Peyer's patch (tissue), 4 donors: ENCODE measurements at regions not wholly inside any gene's neighbourhood (a gene's known extent, or its start where the extent isn't known, plus 50 kb on each side); places are given as distances from the start of the nearest gene placed in this dataset.

Experiments
- DNase-seq, 3 donors: peaks; one replicate each; pipeline ENCODE4 v3.0.0-alpha.2; 2017 to 2019
- H3K27ac ChIP-seq, 4 donors: fragments of 200-600 bp; sonication (generic); one replicate each; pipeline ENCODE4 v1.5.1; 2016 to 2019
- H3K27me3 ChIP-seq, 2 donors: fragments of 200-600 bp; sonication (generic); one replicate each; pipeline ENCODE4 v1.5.1; 2019
- H3K36me3 ChIP-seq, 3 donors: fragments of 200-600 bp; sonication (generic); one replicate each; pipeline ENCODE4 v1.5.1; 2016 to 2019
- H3K4me1 ChIP-seq, 4 donors: fragments of 200-600 bp; sonication (generic); one replicate each; pipeline ENCODE4 v1.5.1; 2016 to 2019
- H3K4me3 ChIP-seq, 4 donors: fragments of 200-600 bp; sonication (generic); 1 replicate in 3 of 4; 2 replicates in 1 of 4; pipeline ENCODE4 v1.5.1; 2016 to 2019; ENCODE audit warnings: mild to moderate bottlenecking in 1 of 4
- H3K9me3 ChIP-seq, 4 donors: fragments of 200-600 bp; sonication (generic); one replicate each; pipeline ENCODE4 v1.5.1; 2016 to 2019; ENCODE audit warnings: mild to moderate bottlenecking in 1 of 4
- CTCF ChIP-seq, 6 experiments: fragments of 450-650 bp in 4 of 6; fragments of 200-600 bp in 2 of 6; sonication (generic) in 1 of 6; IDR thresholded peaks; one replicate each; pipeline ENCODE4 v1.5.1; 2017 to 2019; ENCODE audit warnings: antibody characterized with exemption in 6 of 6, mild to moderate bottlenecking in 3 of 6, moderate library complexity in 1 of 6
- POLR2A ChIP-seq, 2 donors: fragments of 450-650 bp; IDR thresholded peaks; one replicate each; pipeline ENCODE4 v1.5.1; 2017; ENCODE audit warnings: antibody characterized with exemption in 2 of 2, mild to moderate bottlenecking in 2 of 2, moderate library complexity in 2 of 2

- DNase-seq = no peak
- Histone ChIP-seq H3K27me3 (no peaks in the 10 kb centered on the region), H3K4me1 (no peaks in the 10 kb centered on the region), H3K36me3 (no peaks in the 10 kb centered on the region), H3K27ac (no peak overlapping the region), H3K9me3 (no peaks in the 10 kb centered on the region), H3K4me3 (no peak overlapping the region)
- TF ChIP-seq CTCF (IDR thresholded peaks at IDR 0.05) (no peak), POLR2A (IDR thresholded peaks at IDR 0.05) (no peak)
Measured at GRCh38 chr12:27148791-27149190, 66.4 kb upstream of the C12orf71 start.

GRCh38 chr12:27151479-27151878 lies 69.1 kb upstream of the C12orf71 start:
- no peak for TF ChIP-seq CTCF (IDR thresholded peaks at IDR 0.05)
- no peak for TF ChIP-seq POLR2A (IDR thresholded peaks at IDR 0.05)

GRCh38 chr12:27158297-27158696 lies 75.9 kb upstream of the C12orf71 start:
- Histone ChIP-seq H3K27me3 (no peaks in the 10 kb centered on the region), H3K9me3 (no peaks in the 10 kb centered on the region), H3K36me3 (no peaks in the 10 kb centered on the region), H3K4me1 (no peaks in the 10 kb centered on the region), H3K4me3 (no peak overlapping the region), H3K27ac (no peak overlapping the region)
- DNase-seq = no peak
- no peak for TF ChIP-seq POLR2A (IDR thresholded peaks at IDR 0.05)
- no peak for TF ChIP-seq CTCF (IDR thresholded peaks at IDR 0.05)

More at GRCh38 chr12:27151479-27151878, 69.1 kb upstream of the C12orf71 start:
- H3K4me3 ChIP-seq = no peak overlapping the region
- no peaks in the 10 kb centered on the region for H3K27me3 ChIP-seq
- H3K36me3 ChIP-seq = no peaks in the 10 kb centered on the region
- H3K4me1 ChIP-seq = no peaks in the 10 kb centered on the region
- no peak for DNase-seq
- H3K27ac ChIP-seq = no peak overlapping the region
- no peaks in the 10 kb centered on the region for H3K9me3 ChIP-seq

- no peaks in the 10 kb centered on the region for H3K4me1 ChIP-seq
Measured at GRCh38 chr12:27161458-27162228, 79.3 kb upstream of the C12orf71 start.

GRCh38 chr12:27162229-27162537 lies 79.8 kb upstream of the C12orf71 start:
- DNase-seq = no peak
- H3K27ac ChIP-seq = no peak overlapping the region
- H3K4me1 ChIP-seq = no peaks in the 10 kb centered on the region
- H3K27me3 ChIP-seq = no peaks in the 10 kb centered on the region
- H3K9me3 ChIP-seq = no peaks in the 10 kb centered on the region
- no peak overlapping the region for H3K4me3 ChIP-seq
- H3K36me3 ChIP-seq = no peaks in the 10 kb centered on the region
- TF ChIP-seq CTCF (IDR thresholded peaks at IDR 0.05) (no peak), POLR2A (IDR thresholded peaks at IDR 0.05) (no peak)

More at GRCh38 chr12:27161458-27162228, 79.3 kb upstream of the C12orf71 start:
- no peak for DNase-seq
- no peaks in the 10 kb centered on the region for H3K36me3 ChIP-seq
- H3K27ac ChIP-seq = no peak overlapping the region
- no peaks in the 10 kb centered on the region for H3K9me3 ChIP-seq
- no peak overlapping the region for H3K4me3 ChIP-seq
- H3K27me3 ChIP-seq = no peaks in the 10 kb centered on the region
- TF ChIP-seq POLR2A (IDR thresholded peaks at IDR 0.05) (no peak), CTCF (IDR thresholded peaks at IDR 0.05) (no peak)
